Keratinocyte (primary cell): ENCODE measurements at regions not wholly inside any gene's neighbourhood (a gene's known extent, or its start where the extent isn't known, plus 50 kb on each side); places are given as distances from the start of the nearest gene placed in this dataset.

Experiments
- EZH2 ChIP-seq: IDR thresholded peaks from one replicate; pipeline ENCODE4 v1.6.1; 2012; ENCODE audit warnings: inconsistent platforms, mild to moderate bottlenecking, low read length, moderate library complexity
- TF ChIP-seq, protein P1 (sequence below), 3 experiments: IDR thresholded peaks in 1 of 3; conservative IDR thresholded peaks in 1 of 3; optimal IDR thresholded peaks in 1 of 3; 2 replicates in 2 of 3; 3 replicates in 1 of 3; pipeline versions ENCODE3 to v1.5.1; 2011; ENCODE audit warnings: low read length in 3 of 3, mild to moderate bottlenecking in 3 of 3, moderate library complexity in 2 of 3, control low read depth in 1 of 3, inconsistent platforms in 1 of 3; ENCODE audit not compliant: insufficient read depth in 2 of 3; ENCODE audit errors: extremely low read depth in 1 of 3

GRCh38 chr11:128331317-128331716 is 256.0 kb downstream of the ETS1 start:
- TF ChIP-seq, protein P1, sequence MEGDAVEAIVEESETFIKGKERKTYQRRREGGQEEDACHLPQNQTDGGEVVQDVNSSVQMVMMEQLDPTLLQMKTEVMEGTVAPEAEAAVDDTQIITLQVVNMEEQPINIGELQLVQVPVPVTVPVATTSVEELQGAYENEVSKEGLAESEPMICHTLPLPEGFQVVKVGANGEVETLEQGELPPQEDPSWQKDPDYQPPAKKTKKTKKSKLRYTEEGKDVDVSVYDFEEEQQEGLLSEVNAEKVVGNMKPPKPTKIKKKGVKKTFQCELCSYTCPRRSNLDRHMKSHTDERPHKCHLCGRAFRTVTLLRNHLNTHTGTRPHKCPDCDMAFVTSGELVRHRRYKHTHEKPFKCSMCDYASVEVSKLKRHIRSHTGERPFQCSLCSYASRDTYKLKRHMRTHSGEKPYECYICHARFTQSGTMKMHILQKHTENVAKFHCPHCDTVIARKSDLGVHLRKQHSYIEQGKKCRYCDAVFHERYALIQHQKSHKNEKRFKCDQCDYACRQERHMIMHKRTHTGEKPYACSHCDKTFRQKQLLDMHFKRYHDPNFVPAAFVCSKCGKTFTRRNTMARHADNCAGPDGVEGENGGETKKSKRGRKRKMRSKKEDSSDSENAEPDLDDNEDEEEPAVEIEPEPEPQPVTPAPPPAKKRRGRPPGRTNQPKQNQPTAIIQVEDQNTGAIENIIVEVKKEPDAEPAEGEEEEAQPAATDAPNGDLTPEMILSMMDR (optimal IDR thresholded peaks at IDR 0.05 in 1 of 3, IDR thresholded peaks at IDR 0.05 in 1 of 3, conservative IDR thresholded peaks at IDR 0.05 in 1 of 3; ENCODE audit: extremely low read depth in 1 of 3, insufficient read depth in 2 of 3, low read length in 3 of 3) = no peak
- TF ChIP-seq EZH2 = no peak
